ENCODE measurements at regions not wholly inside any gene's neighbourhood (a gene's known extent, or its start where the extent isn't known, plus 50 kb on each side); places are given as distances from the start of the nearest gene placed in this dataset.

DNA sequence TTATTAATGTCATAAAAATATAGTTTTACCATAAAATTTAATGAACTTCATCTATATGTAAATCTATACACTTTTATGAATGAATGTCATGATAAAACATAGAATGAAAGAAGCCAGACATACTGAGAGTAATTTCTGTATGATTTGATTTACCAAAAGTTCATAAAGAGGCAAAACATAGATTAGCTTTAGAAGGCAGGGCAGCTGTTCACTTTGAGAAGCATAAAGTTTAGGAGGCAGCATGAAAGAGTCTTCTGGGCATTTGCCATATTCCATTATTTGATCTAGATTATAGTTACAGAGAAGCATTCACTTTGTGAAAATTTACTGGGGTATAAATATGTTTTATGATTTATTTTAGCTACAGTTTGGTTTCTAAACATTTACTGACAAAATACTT is 487.2 kb downstream of the ANKRD7 start:
- no peak for FAIRE-seq

DNA sequence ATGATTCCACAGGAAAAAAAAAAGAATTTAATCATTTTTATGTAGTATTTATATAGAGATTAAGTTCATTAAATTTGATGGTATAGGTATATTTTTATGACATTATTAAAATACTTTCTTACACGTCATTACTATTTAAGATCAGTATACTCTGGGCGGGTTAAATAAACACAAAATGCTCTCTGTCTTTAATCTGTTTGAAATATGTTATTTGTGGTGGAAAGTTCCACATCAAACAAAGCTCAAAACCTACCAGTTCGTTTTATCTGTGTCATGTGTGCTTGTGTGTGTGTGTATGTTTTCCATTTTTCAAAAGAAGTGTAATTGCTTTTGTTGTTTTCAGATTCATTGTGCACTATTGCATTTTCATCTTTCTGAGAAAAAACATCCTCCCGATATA is 488.5 kb downstream of the ANKRD7 start:
- no peak for FAIRE-seq

DNA sequence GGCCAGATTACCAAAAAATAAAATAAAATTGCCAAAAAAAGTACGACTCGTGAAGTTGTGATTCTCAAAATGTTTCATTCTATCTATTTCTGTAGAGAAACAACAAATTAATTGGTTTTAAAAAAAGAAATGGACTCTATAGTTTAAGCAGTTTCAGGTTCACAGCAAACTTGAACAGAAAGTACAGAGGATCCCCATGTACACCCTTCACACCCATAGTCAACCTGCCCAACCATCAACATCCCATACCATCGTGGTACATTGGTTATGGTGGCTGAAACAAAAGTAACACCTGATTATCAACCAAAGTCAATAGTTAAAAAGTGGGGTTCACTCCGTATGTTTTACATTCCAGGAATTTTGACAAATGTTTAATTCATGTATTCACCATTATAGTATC is 496.1 kb downstream of the ANKRD7 start:
- no peak for FAIRE-seq

DNA sequence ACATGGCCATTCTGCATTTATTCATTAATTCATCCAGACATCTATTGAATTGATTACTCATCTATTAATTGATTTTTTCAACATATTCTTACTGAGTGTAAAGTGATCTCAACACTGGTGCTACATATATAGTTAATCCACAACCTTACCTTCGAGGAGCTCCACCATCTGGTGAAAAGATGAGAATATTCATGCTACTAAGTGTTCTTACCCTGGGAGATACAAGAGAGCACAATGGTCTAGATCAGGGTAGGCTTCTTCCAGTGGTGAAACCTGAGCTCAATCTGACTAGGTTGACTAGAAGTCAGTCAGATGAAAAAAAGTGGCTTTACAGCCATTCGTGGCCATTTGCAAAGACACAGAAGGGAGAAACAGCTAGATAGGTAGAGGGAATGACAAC is 507.4 kb downstream of the ANKRD7 start:
- no peak for FAIRE-seq

DNA sequence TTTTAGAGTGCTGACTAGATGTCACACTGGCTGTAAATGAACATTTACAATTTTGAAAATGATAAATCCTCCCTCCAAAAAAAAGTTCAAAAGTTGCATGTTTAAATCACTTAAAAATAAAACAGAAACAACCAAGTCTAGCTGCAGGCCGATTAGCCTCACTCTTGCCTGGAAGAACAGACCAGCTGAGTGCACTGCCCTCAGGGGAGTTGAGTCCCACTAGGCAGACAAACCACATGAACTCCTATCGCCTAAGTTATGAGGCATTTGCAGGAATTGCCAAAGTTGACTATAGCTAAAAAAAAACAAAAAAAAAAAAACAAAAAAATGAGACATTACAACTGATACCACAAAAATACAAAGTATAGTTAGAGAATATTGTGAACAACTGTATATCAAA is 510.0 kb downstream of the ANKRD7 start:
- FAIRE-seq: no peak

DNA sequence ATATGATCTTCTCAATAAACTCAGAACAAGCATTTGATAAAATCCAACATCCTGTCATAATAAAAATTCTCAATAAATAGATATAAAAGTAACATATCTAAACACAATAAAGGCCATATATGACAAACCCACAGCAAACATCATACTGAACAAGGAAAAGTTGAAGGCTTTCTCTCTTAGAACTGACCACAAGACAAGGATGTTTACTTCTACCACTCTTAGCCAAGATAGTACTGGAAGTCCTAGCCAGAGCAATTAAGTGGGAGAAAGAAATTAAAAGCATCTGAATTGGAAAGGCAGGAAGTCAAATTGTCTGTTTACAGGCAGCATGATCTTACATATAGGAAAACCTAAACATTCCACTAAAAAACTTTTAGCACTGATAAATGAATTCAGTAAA is 510.9 kb downstream of the ANKRD7 start:
- no peak for FAIRE-seq

DNA sequence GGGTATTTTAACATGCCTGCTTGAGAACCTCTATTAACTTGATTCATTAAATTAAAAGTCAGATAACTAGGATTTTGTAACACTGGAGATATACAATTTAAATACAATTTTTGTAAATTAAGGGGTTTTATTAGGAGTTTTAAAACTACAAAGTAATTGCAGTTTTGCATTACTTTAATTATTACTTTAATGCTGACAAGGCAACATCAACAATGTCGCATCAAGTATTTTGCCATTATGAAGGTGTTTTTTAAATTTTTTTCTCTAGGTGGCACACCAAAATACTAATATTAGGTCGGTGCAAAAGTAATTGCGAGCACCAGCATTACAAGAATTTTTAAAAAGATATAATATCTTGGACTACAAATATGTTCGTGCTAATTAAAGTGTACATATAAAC is 513.4 kb downstream of the ANKRD7 start:
- no peak for FAIRE-seq

DNA sequence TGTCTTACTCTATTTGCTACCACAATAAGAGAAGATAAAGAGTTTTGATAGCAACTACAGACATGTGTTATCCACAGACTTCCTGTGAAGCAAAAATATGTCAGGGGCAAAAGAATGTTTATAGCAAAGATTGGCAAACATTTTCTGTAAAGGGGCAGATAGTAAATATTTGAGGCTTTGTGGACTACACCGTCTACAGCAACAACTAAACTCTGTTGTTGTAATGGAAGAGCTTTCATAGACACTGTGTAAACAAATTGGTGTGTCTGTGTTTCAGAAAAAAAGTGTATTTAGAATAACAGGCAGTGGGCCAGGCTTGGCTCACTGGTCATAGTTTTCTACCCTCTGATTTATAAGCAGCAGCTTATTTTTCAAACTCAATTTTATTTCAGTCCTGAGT is 521.4 kb downstream of the ANKRD7 start:
- FAIRE-seq: no peak

DNA sequence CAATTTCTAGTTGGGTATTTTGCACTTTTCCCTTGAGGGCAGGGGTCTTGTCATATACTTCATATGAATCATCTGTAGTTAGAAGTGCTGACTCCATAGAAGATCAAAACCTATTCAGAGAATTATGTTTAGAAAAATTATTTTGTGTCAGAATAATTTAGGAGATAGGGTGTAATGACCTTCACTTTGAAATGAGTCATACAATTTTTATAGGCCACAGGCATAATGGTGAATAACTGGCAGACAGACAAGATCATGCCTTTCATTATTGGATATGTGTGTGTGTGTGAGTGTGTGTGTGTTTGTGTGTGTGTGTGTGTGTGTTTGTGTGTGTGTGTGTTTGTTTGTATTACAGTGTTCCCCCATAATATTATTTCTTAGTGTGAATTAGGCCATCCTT is 523.0 kb downstream of the ANKRD7 start:
- FAIRE-seq: no peak

DNA sequence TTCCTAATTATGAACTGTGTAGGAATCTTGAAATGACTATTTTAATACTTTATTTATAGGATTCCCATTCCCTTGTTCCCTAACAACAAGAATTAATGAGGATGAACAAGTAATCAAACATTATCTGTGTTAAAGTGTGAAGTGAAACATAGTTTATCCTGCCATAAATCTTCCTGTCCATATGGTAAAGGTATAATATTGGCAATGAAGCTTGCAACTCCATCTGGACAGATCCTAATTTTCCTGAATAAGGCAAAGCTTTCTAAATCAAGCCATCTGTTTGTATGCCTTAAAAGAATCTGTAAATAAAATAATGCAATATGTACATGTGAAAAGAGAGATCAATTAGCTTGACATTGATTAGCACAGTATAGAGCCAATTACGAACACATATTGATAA is 529.0 kb downstream of the ANKRD7 start:
- no peak for FAIRE-seq

DNA sequence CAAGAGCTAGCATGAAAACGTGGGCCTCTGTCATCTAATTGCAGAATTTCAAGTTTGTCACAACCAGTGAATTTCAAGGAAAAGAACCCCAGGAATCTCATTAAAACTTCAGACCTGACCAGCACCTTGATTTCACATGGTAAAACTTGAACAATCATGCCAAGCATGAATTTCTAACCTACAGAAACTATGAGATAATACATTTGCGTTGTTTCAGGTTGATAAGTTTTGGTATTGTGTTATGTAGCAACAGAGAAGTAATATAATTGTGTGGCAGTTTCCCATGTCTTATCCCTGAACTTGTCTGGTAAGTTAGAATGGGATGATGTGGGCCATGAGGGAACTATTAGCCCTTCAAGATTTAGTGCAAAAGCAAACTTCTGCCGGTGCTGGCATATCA is 530.1 kb downstream of the ANKRD7 start:
- FAIRE-seq: no peak

DNA sequence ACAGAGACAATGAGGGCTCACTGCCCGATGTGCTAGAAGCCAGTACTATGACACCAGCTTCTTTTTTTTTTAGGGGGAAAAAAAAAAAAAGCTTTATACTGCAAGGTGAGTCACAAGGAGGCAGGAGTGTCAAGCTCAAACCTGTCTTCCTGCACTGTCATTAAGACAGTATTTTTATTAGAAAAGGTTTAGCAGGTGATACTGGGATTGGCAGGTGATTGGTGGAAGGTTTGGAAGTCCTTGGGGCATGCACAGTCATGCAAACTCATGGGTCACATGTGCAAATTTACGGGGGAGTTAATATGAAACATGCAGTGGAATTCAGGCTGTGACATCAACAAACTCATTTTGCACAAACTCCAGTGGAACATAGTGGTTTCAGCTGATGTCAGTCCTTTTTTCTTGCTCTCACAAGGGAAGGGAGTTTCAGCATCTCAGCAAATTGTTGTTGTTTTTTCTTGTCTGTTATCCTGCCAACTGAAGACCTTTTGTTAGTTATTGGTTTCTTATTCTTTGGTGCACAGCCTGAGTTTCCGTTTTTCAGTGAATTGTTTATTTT is 530.6 kb downstream of the ANKRD7 start:
- no peak for FAIRE-seq

DNA sequence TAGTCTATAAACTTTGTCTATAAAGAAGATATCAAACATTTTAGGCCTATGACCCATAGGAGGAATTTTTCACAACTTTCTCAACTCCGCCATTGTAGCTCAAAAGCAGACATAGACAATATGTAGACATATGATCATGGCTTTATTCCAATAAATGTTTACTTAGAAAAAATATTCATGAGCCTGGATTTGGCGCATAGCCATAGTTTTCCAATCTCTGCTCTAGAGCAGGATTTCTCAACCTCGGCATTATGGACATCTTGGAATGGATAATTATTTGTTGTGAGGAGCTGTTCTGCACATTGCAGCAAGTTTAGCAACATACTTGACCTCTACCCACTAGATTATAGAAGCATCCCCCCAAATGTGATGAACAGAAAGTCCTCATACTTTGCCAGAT is 532.6 kb downstream of the ANKRD7 start:
- no peak for FAIRE-seq

DNA sequence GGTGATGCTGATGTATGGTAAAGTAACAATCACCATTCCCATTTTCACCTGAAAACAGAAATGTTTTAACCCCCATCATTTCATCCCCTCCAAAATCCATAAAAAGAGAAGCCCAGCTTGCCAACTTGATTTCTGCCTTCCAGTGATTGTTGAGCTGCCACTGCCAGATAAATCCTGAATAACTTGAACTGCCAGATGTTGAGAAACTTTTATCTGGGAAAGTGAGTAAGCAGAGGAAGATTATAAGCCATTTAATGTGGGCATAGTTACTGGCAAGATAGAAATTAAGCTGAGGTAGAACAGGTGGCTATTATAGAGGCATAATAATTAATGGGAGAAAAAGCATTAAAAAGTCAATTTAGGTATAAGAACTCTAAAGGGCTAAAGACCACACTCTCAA is 534.1 kb downstream of the ANKRD7 start:
- no peak for FAIRE-seq

DNA sequence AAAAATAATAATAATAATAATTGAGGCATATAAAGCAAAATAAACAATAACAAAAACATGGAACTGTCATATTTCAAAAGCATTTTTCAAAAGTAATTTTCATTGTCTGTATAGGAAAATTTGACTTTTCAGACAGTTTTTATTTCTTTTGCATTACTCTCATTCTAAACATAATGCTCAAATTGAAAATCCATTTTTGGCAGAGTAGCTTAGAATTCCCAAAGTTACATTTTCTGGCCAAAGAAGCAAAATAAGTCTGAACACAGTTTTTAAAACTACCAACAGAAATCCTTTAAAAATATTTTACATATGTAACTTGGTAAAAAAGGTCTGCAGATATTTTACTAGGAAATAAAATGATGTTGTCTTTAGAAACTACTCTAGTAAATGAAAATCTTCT is 535.4 kb downstream of the ANKRD7 start:
- no peak for FAIRE-seq

DNA sequence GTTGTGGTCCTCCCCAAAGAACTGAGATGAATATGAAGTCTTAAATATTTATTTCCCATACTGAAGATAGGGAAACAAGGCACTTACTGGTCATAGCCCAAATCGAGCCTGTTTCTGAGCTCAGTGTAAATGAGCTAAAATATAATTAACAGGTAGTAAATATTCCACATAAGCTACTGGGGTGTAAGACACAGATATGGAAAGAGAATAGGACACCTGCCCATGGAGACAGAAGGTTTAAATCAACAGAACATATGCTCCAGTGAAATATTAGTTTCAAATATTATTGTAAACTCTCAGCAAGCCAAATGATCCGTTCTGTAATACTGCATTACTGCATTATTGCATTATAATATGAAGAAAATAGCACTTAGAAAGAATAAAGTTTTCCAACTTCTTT is 537.9 kb downstream of the ANKRD7 start:
- no peak for FAIRE-seq

DNA sequence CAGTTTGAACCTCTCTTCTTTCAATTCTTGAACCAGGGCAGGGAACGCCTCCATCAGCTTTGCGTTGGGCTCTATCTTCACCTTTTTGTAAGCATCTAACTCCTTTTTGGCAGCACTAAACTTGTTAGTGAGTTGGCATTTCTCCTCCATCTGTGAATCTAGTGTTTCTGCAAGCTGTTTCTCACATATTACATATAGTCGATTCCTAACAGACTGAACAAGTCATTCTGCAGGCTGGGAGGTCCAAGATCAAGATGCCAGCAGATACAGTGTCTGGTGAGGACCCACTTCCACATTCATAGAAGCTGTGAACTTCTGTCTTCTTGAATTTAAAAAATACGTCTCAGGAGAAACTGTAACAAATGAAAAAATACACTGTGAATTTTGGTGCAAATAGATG is 539.7 kb downstream of the ANKRD7 start:
- no peak for FAIRE-seq

DNA sequence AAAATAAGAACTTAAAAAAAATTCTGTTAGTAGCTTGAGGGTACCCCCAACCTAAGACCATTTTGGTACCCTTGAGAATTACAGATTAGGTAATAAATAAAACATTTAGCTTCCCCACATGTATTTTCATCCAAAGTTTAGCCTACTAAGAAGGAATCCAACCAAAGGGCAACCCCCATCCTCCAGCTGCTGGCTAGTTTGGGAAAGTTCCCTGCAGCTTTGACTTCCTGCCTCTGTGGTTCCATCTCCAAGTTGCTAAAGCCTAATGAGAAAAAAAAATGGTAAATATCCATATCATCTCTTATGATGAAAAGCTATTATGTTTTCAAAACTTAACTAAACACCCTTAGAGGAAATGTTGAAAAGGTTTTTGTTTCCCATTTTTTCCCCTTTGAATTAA is 547.2 kb downstream of the ANKRD7 start:
- no peak for FAIRE-seq

DNA sequence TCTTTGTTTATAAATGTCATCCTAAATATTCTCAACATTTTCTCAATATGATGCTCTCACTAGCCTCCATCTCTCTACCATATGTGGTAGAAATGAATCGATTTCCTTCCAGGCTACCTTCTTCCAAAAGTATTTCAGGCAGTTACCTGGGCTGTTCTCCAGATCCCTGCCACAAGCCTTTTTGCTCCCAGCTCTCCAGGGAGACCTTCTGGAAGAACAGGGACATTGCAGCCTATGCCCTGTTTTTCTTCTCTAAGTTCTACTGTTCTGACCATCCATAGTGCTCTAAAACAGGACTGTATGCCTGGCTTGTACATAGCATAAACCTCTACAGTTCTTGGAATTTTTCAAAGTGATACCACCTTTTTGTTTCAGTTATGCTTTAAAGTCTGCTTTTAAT is 552.8 kb downstream of the ANKRD7 start:
- FAIRE-seq: no peak

DNA sequence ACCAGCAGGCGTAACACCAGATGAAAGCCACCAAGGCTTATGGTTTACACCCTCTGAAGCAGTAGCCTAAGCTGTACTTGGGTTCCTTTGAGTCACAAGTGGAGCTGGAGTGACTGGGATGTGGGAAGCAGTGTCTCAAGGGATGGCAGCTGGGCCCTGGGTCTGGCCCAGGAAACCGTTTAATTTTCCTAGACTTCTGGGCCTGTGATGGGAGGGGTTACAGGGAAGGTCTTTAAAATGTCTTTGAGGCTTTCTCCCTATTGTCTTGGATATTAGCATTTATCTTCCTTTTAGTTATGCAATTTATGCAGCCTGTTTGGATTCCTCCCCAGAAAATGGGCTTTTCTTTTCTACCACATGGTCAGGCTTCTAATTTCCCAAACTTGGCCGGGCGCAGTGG is 568.2 kb downstream of the ANKRD7 start:
- no peak for FAIRE-seq

DNA sequence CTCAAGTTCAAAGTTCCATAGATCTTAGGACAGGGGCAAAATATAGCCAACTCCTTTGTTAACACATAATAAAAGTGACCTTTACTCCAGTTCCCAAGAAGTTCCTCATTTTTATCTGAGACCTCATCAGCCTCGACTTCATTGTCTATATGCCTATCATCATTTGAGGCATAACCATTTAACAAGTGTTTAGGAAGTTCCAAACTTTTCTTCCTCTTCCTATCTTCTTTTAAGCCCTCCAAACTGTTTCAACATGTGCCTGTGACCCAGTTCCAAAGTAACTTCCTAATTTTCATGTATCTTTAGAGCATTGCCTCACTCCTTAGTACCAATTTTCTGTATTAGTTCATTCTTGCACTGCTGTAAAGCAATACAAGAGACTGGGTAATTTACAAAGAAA is 569.1 kb downstream of the ANKRD7 start:
- FAIRE-seq: no peak

DNA sequence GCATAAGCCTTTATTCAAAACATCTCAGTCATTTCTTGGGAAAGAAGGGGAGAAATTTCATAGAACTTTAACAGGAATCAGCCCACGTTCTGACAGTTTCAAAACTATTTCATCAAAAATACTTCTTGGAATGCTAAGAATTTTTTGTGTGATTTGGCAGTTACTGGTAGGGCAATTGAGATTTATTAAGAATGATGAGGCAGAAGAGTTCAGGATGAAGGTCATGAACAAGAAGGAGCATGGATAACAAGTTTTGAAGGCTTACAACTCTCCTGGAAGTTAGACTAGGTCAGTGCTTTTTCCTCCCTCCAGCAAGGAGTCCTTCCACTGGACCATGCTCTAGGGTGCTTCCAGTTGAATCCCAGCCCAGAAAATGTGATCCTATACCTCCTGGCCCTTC is 569.9 kb downstream of the ANKRD7 start:
- FAIRE-seq: no peak

DNA sequence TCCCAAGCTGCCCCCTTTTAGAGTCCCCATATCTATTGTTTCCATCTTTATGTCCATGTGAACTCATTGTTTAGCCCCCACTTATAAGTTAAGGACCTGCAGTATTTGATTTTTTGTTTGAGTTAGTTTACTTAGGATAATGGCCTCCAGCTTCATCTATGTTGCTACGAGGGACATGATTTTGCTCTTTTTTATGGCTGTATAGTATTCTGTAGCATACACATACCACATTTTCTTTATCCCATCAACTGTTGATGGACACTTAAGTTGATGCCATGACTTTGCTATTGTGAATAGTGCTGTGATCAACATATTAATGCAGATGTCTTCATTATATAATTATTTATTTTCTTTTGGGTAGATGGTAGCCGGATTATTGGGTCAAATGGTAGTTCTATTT is 576.9 kb downstream of the ANKRD7 start:
- FAIRE-seq: no peak

DNA sequence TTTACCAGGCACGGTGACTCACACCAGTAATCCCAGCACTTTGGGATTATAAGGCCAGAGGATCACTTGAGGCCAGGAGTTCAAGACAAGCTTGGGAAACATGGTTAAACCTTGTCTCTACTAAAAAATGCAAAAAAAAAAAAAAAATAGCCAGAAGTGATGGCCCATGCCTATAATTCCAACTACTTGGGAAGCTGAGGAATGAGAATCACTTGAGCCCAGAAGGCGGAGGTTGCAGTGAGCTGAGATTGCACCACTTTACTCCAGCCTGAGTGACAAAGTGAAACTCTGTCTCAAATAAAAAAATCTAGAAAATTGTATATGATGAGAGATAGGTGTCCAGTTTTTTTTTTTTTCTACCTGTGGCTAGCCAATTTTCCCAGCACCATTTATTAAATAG is 578.2 kb downstream of the ANKRD7 start:
- no peak for FAIRE-seq

DNA sequence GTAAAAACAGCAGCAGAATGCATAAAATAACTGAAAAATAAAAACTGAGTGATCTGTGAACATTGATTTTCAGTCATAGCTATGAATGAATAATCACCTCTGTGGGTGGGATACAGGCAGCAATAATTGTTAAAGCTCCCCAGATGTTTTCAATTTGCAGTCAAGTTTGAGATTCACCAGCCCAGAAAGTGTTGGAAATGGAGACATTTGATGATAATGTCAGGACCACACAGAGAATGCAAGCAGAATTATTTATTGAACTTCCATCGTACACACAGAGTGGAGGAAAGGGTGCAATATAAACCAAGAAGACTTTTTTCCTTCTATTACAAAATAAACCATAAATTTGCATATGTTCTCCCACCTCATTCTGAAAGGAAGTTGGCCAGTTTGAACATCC is 601.7 kb downstream of the ANKRD7 start:
- FAIRE-seq: no peak

DNA sequence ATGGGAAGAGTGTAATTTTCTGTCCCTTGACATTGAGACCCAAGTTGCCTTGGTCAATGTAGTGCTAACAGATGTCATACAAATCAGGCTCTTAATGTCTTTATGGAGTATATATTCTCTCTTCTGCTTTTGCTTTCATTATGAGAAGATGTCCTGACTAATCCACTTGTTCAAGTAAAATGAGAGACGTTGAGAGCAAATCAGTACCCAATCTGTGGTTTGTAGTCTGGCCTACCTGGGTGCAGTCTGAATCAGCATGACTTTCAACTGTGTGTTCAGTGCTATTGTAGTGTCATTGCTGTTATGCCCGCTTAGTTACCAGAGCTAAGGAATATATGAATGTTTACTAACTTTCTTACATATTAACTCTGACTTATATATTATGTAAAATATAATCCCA is 612.4 kb downstream of the ANKRD7 start:
- no peak for FAIRE-seq

All from colon (tissue), 2 donors.